K562 (cell line): ENCODE measurements at regions not wholly inside any gene's neighbourhood (a gene's known extent, or its start where the extent isn't known, plus 50 kb on each side); places are given as distances from the start of the nearest gene placed in this dataset.

Source experiments
- ATAC-seq: fragments of 200-7000 bp; cut with Tn5 transposase; 3 replicates; pipeline ENCODE4 v1.9.1; 2020; ENCODE audit warnings: moderate library complexity
- BruUV-seq: library from RNA; stranded (reverse); fragments of 400-500 nt; replicated peaks from 2 replicates; lab custom pipeline; 2021; lab: Mats Ljungman, UMichigan
- CTCF ChIA-PET: fragments of 300-600 bp; formaldehyde crosslinking; extraction: SDS; loops from one replicate; lab custom pipeline; 2021; ENCODE audit warnings: low intra/inter-chr PET ratio; lab: Yijun Ruan, JAX
- POLR2A ChIA-PET: fragments of 300-600, 350-650 bp; sonication (Branson Sonifier 250); formaldehyde crosslinking; extraction: SDS; loops from one replicate; lab custom pipeline; 2021; ENCODE audit warnings: antibody characterized with exemption, inconsistent platforms; lab: Yijun Ruan, JAX
- DNase-seq, 4 experiments: peaks; one replicate each; pipeline versions ENCODE4 v3.0.0 to v3.0.0-alpha.2; 2011 to 2018; ENCODE audit warnings: low spot score in 3 of 4, mixed read lengths in 3 of 4; ENCODE audit errors: extremely low read depth in 1 of 4
- FAIRE-seq: peaks from 2 replicates; lab custom pipeline; 2011; peaks lifted over from hg19 to GRCh38; lab: Jason Lieb, UNC
- H2AFZ ChIP-seq: 2 replicates; pipeline ENCODE4 v1.6.0; 2011; ENCODE audit warnings: low read depth, low read length, control low read depth, inconsistent platforms
- H3K27ac ChIP-seq: fragments of 200-600 bp; 3 replicates; pipeline ENCODE4 v1.8.0; 2011; ENCODE audit warnings: low read depth, mild to moderate bottlenecking, control low read depth, inconsistent platforms, low read length, moderate library complexity, mixed read lengths; ENCODE audit errors: extremely low read depth
- H3K27me3 ChIP-seq, 2 experiments: fragments of 300-600 bp in 1 of 2; 2 replicates in 1 of 2; 3 replicates in 1 of 2; pipeline versions ENCODE4 v1.6.0 to v1.8.0; 2011; ENCODE audit warnings: inconsistent platforms in 2 of 2, low read length in 2 of 2, mild to moderate bottlenecking in 1 of 2, mixed read lengths in 1 of 2, moderate library complexity in 1 of 2; ENCODE audit not compliant: control insufficient read depth in 2 of 2, insufficient read depth in 2 of 2
- H3K36me3 ChIP-seq: fragments of 300-600 bp; 3 replicates; pipeline ENCODE4 v1.8.0; 2011; ENCODE audit warnings: mild to moderate bottlenecking, low read length, inconsistent platforms; ENCODE audit not compliant: control insufficient read depth, insufficient read depth
- H3K4me1 ChIP-seq, 2 experiments: fragments of 200-600 bp in 1 of 2; replicated peaks in 1 of 2; 2 replicates in 1 of 2; 3 replicates in 1 of 2; pipeline versions ENCODE4 v1.5.1 to v1.8.0; 2011; ENCODE audit warnings: inconsistent platforms in 2 of 2, low read length in 2 of 2, mild to moderate bottlenecking in 1 of 2, mixed read lengths in 1 of 2, moderate library complexity in 1 of 2; ENCODE audit not compliant: control insufficient read depth in 2 of 2, insufficient read depth in 2 of 2
- H3K4me2 ChIP-seq: 2 replicates; pipeline ENCODE4 v1.6.1; 2011; ENCODE audit warnings: low read length, control low read depth, inconsistent platforms, mixed read lengths; ENCODE audit not compliant: insufficient read depth
- H3K4me3 ChIP-seq: fragments of 200-600 bp; sonication (generic), shearing (Covaris generic); 2 replicates; pipeline ENCODE4 v1.5.1; 2016; ENCODE audit warnings: control low read depth, inconsistent platforms
- H3K79me2 ChIP-seq: fragments of 200-600 bp; 3 replicates; pipeline ENCODE4 v1.8.0; 2011; ENCODE audit warnings: low read length, inconsistent platforms; ENCODE audit not compliant: control insufficient read depth, insufficient read depth
- H3K9ac ChIP-seq, 2 experiments: 2 replicates each; pipeline versions ENCODE4 v1.6.0 to v1.6.1; 2011; ENCODE audit warnings: low read depth in 2 of 2, low read length in 2 of 2, control low read depth in 1 of 2, inconsistent platforms in 1 of 2, mild to moderate bottlenecking in 1 of 2, mixed read lengths in 1 of 2; ENCODE audit not compliant: insufficient read depth in 1 of 2
- H3K9me1 ChIP-seq: one replicate; pipeline ENCODE4 v1.6.0; 2011; ENCODE audit warnings: inconsistent platforms, mild to moderate bottlenecking, low read length, moderate library complexity; ENCODE audit not compliant: control insufficient read depth, insufficient read depth
- H3K9me3 ChIP-seq: replicated peaks from 2 replicates; pipeline ENCODE4 v1.5.1; 2011; ENCODE audit warnings: low read depth, low read length, inconsistent platforms; ENCODE audit not compliant: control insufficient read depth, insufficient read depth
- H4K20me1 ChIP-seq: replicated peaks from 2 replicates; pipeline ENCODE4 v1.6.1; 2011; ENCODE audit warnings: low read length, inconsistent platforms, mixed read lengths; ENCODE audit not compliant: control insufficient read depth, insufficient read depth
- CCNT2 ChIP-seq: IDR thresholded peaks from 2 replicates; pipeline ENCODE4 v1.6.1; 2011; ENCODE audit warnings: borderline replicate concordance, low read depth, mild to moderate bottlenecking, moderate library complexity, mixed read lengths, low read length; ENCODE audit not compliant: insufficient read length; ENCODE audit errors: extremely low read depth
- ELF4 ChIP-seq: fragments of 450-650 bp; formaldehyde crosslinking; IDR thresholded peaks from 2 replicates; pipeline ENCODE4 v1.4.0; 2022; ENCODE audit warnings: missing genetic modification characterization
- EP400 ChIP-seq: fragments of 450-650 bp; IDR thresholded peaks from 2 replicates; pipeline ENCODE4 v1.6.1; 2017; ENCODE audit warnings: antibody characterized with exemption, mild to moderate bottlenecking, moderate library complexity
- LCOR ChIP-seq: sonication (generic); formaldehyde crosslinking; IDR thresholded peaks from 2 replicates; pipeline ENCODE4 v1.8.0; 2022; ENCODE audit warnings: mild to moderate bottlenecking, missing genetic modification reagents
- POLR3G ChIP-seq: IDR thresholded peaks from 2 replicates; pipeline ENCODE4 v1.6.1; 2011; ENCODE audit not compliant: insufficient read length, insufficient replicate concordance; ENCODE audit errors: extremely low read depth
- RAD51 ChIP-seq: fragments of 450-650 bp; IDR thresholded peaks from 2 replicates; pipeline ENCODE4 v1.7.1; 2016; ENCODE audit warnings: low read depth, mild to moderate bottlenecking, borderline replicate concordance
- SIN3A ChIP-seq, 2 experiments: fragments of 150-350 bp in 1 of 2; IDR thresholded peaks; 2 replicates each; pipeline ENCODE4 v1.6.1; 2011 to 2016; ENCODE audit warnings: borderline replicate concordance in 2 of 2, low read depth in 2 of 2, low read length in 2 of 2, mild to moderate bottlenecking in 2 of 2, moderate library complexity in 2 of 2; ENCODE audit not compliant: control insufficient read depth in 1 of 2
- ZBTB40 ChIP-seq, 2 experiments: fragments of 450-650 bp in 1 of 2; sonication (generic) in 1 of 2; formaldehyde crosslinking in 1 of 2; IDR thresholded peaks; 2 replicates each; pipeline versions ENCODE4 v1.7.1 to v1.9.0; 2016 to 2022; ENCODE audit warnings: inconsistent platforms in 1 of 2, mild to moderate bottlenecking in 1 of 2, missing genetic modification reagents in 1 of 2
- ZNF717 ChIP-seq: fragments of 250-450 bp; sonication (Bioruptor Pico); IDR thresholded peaks from 2 replicates; pipeline ENCODE4 v1.5.0; 2021
- WGBS: fragments of 100-300 bp; shearing (Covaris generic); methylation state at CpG from one replicate; pipeline ENCODE4 v1.1.6; 2016; ENCODE audit warnings: low coverage, mixed read lengths; ENCODE audit not compliant: insufficient coverage; ENCODE audit errors: missing lambda C conversion rate; 5-methylcytosine and 5-hydroxymethylcytosine counted together
- in situ Hi-C: fragments of 300-500 bp; cut with MboI; formaldehyde crosslinking; loops from 4 replicates; pipeline ENCODE4 v1.15.0; 2018; ENCODE audit warnings: inconsistent platforms, mixed read lengths
- intact Hi-C: fragments of 100-400 bp; cut with micrococcal nuclease; formaldehyde crosslinking; loops from 2 replicates; pipeline ENCODE4 v1.14.2; 2022

GRCh38 chr12:69066492-69067373, 133.8 kb upstream of the CPM start:
- intact Hi-C loops, result no loop called here
- H3K4me2 ChIP-seq, result no peak overlapping the region
- H3K4me1 ChIP-seq, result no peaks in the 10 kb centered on the region
- ATAC-seq, result no peak
- H4K20me1 ChIP-seq, result no peaks in the 10 kb centered on the region
- ChIA-PET POLR2A (no interaction called here), CTCF (no interaction called here)
- H3K9me3 ChIP-seq, result no peaks in the 10 kb centered on the region
- H3K9me1 ChIP-seq, result no peaks in the 10 kb centered on the region
- no peak overlapping the region for H2AFZ ChIP-seq
- H3K9ac ChIP-seq, result no peak overlapping the region
- no TSS peak for BruUV-seq
- 2% methylated on average over 6 of the region's 6 CpGs for WGBS
- no peaks in the 10 kb centered on the region for H3K36me3 ChIP-seq
- no peak overlapping the region for H3K4me3 ChIP-seq
- in situ Hi-C loops, result loop anchor here (25.0 kb wide), 1 partner anchor 204 kb away; no protein-coding TSS in a partner anchor
- DNase-seq, result no peak
- FAIRE-seq, result no peak
- no peaks in the 10 kb centered on the region for H3K79me2 ChIP-seq
- peaks cover 4 to 22% of the 10 kb centered on the region in 2 experiments; a peak in 3 of 5 replicates for H3K27me3 ChIP-seq
- H3K27ac ChIP-seq, result no peak overlapping the region
- TF ChIP-seq POLR3G (no peak), LCOR (CRISPR knock-in tag) (no peak), EP400 (no peak), SIN3A (IDR thresholded peaks at IDR 0.05; ENCODE audit: borderline replicate concordance in 2 of 2, control insufficient read depth in 1 of 2, low read depth in 2 of 2, low read length in 2 of 2) (no peak), RAD51 (no peak), CCNT2 (no peak), ZBTB40 (IDR thresholded peaks at IDR 0.05) (no peak), ZBTB40 (CRISPR knock-in tag; IDR thresholded peaks at IDR 0.05) (no peak), ZNF717 (no peak), ELF4 (CRISPR knock-in tag) (no peak)
